H9 (cell line): ENCODE measurements at regions not wholly inside any gene's neighbourhood (a gene's known extent, or its start where the extent isn't known, plus 50 kb on each side); places are given as distances from the start of the nearest gene placed in this dataset.

Source experiments
- DNase-seq: peaks from one replicate; pipeline ENCODE4 v3.0.0-alpha.2; 2017
- H2AFZ ChIP-seq: one replicate; pipeline ENCODE4 v1.6.1; 2013; ENCODE audit warnings: mild to moderate bottlenecking, low read length, control low read depth, moderate library complexity
- H2AK5ac ChIP-seq: 2 replicates; pipeline ENCODE4 v1.6.1; 2013; ENCODE audit warnings: low read length, control low read depth, mixed read lengths; ENCODE audit not compliant: insufficient read length
- H2BK120ac ChIP-seq: one replicate; pipeline ENCODE4 v1.6.1; 2013; ENCODE audit warnings: low read depth, mild to moderate bottlenecking, low read length, control low read depth, inconsistent platforms; ENCODE audit not compliant: poor library complexity, severe bottlenecking
- H2BK12ac ChIP-seq: 2 replicates; pipeline ENCODE4 v1.6.1; 2013; ENCODE audit warnings: low read length, control low read depth, mixed read lengths, low read depth; ENCODE audit not compliant: insufficient read length
- H2BK15ac ChIP-seq: 2 replicates; pipeline ENCODE4 v1.6.1; 2013; ENCODE audit warnings: low read depth, low read length, control low read depth
- H2BK20ac ChIP-seq: one replicate; pipeline ENCODE4 v1.6.1; 2013; ENCODE audit warnings: low read depth, mild to moderate bottlenecking, low read length, control low read depth, inconsistent platforms; ENCODE audit not compliant: poor library complexity, severe bottlenecking
- H2BK5ac ChIP-seq: 2 replicates; pipeline ENCODE4 v1.6.1; 2013; ENCODE audit warnings: low read length, control low read depth, mixed read lengths; ENCODE audit not compliant: insufficient read length
- H3K14ac ChIP-seq: 2 replicates; pipeline ENCODE4 v1.6.1; 2013; ENCODE audit warnings: low read length, control low read depth; ENCODE audit not compliant: insufficient read depth
- H3K18ac ChIP-seq: 2 replicates; pipeline ENCODE4 v1.6.1; 2013; ENCODE audit warnings: low read depth, mild to moderate bottlenecking, mixed read lengths, low read length, control low read depth; ENCODE audit not compliant: insufficient read length
- H3K23ac ChIP-seq: 2 replicates; pipeline ENCODE4 v1.6.1; 2013; ENCODE audit warnings: low read length, control low read depth, mixed read lengths, low read depth; ENCODE audit not compliant: insufficient read length
- H3K23me2 ChIP-seq: 2 replicates; pipeline ENCODE4 v1.6.1; 2013; ENCODE audit warnings: low read depth, mild to moderate bottlenecking, mixed read lengths, low read length, control low read depth; ENCODE audit not compliant: insufficient read length, poor library complexity, severe bottlenecking
- H3K27ac ChIP-seq: 2 replicates; pipeline ENCODE4 v1.5.1; 2013; ENCODE audit warnings: low read length, control low read depth, mixed read lengths, low read depth; ENCODE audit not compliant: insufficient read length
- H3K27me3 ChIP-seq: 2 replicates; pipeline ENCODE4 v1.6.1; 2013; ENCODE audit warnings: low read length, control low read depth, inconsistent platforms; ENCODE audit not compliant: insufficient read depth
- H3K4ac ChIP-seq: 2 replicates; pipeline ENCODE4 v1.6.1; 2013; ENCODE audit warnings: low read depth, mild to moderate bottlenecking, control low read depth, inconsistent platforms, low read length, moderate library complexity
- H3K4me1 ChIP-seq: 2 replicates; pipeline ENCODE4 v1.6.1; 2013; ENCODE audit warnings: low read length, control low read depth, inconsistent platforms; ENCODE audit not compliant: insufficient read depth
- H3K4me2 ChIP-seq: 2 replicates; pipeline ENCODE4 v1.6.1; 2013; ENCODE audit warnings: low read length, control low read depth, mixed read lengths; ENCODE audit not compliant: insufficient read length, insufficient read depth
- H3K56ac ChIP-seq: 2 replicates; pipeline ENCODE4 v1.6.1; 2013; ENCODE audit warnings: low read depth, mild to moderate bottlenecking, mixed read lengths, low read length, control low read depth; ENCODE audit not compliant: insufficient read length
- H3K79me1 ChIP-seq: 2 replicates; pipeline ENCODE4 v1.6.1; 2013; ENCODE audit warnings: low read depth, mild to moderate bottlenecking, moderate library complexity, low read length, control low read depth, inconsistent platforms; ENCODE audit not compliant: insufficient read depth, poor library complexity, severe bottlenecking
- H3K79me2 ChIP-seq: 2 replicates; pipeline ENCODE4 v1.6.1; 2013; ENCODE audit warnings: low read length, control low read depth, inconsistent platforms; ENCODE audit not compliant: insufficient read depth
- H3K9ac ChIP-seq: 2 replicates; pipeline ENCODE4 v1.6.1; 2013; ENCODE audit warnings: low read length, control low read depth, mixed read lengths; ENCODE audit not compliant: insufficient read length; ENCODE audit errors: extremely low read depth
- H3K9me3 ChIP-seq: one replicate; pipeline ENCODE4 v1.6.1; 2013; ENCODE audit warnings: low read depth, low read length, inconsistent platforms; ENCODE audit not compliant: control insufficient read depth
- H3T11ph ChIP-seq: one replicate; pipeline ENCODE4 v1.6.1; 2013; ENCODE audit warnings: mild to moderate bottlenecking, low read length, control low read depth, inconsistent platforms
- H4K20me1 ChIP-seq: one replicate; pipeline ENCODE4 v1.6.1; 2013; ENCODE audit not compliant: control insufficient read depth, insufficient read length, insufficient read depth
- H4K5ac ChIP-seq: 2 replicates; pipeline ENCODE4 v1.6.1; 2013; ENCODE audit warnings: low read depth, mild to moderate bottlenecking, mixed read lengths, low read length, control low read depth; ENCODE audit not compliant: insufficient read length
- H4K8ac ChIP-seq: replicated peaks from 2 replicates; pipeline ENCODE4 v1.6.1; 2013; ENCODE audit warnings: low read length, control low read depth, mixed read lengths, low read depth; ENCODE audit not compliant: insufficient read length
- H4K91ac ChIP-seq: 2 replicates; pipeline ENCODE4 v1.6.1; 2013; ENCODE audit warnings: low read depth, mild to moderate bottlenecking, moderate library complexity, mixed read lengths, low read length, control low read depth; ENCODE audit not compliant: insufficient read length
- H3K27ac Mint-ChIP-seq, 3 experiments: 2 replicates in 2 of 3; 3 replicates in 1 of 3; pipeline ENCODE4 v1.8.0; 2020 to 2021; ENCODE audit warnings: mixed read lengths in 3 of 3, mild to moderate bottlenecking in 1 of 3, moderate library complexity in 1 of 3
- H3K27me3 Mint-ChIP-seq: 2 replicates; pipeline ENCODE4 v1.8.0; 2021; ENCODE audit warnings: low read depth, mild to moderate bottlenecking, moderate library complexity, mixed read lengths
- H3K36me3 Mint-ChIP-seq, 3 experiments: 2 replicates in 2 of 3; 3 replicates in 1 of 3; pipeline ENCODE4 v1.8.0; 2020 to 2021; ENCODE audit warnings: low read depth in 3 of 3, mixed read lengths in 3 of 3; ENCODE audit not compliant: insufficient read depth in 1 of 3
- H3K4me1 Mint-ChIP-seq, 2 experiments: 2 replicates each; pipeline ENCODE4 v1.8.0; 2020; ENCODE audit warnings: mixed read lengths in 2 of 2
- H3K4me3 Mint-ChIP-seq, 2 experiments: 2 replicates in 1 of 2; 3 replicates in 1 of 2; pipeline ENCODE4 v1.8.0; 2020 to 2021; ENCODE audit warnings: mild to moderate bottlenecking in 2 of 2, mixed read lengths in 2 of 2, moderate library complexity in 1 of 2
- H3K9me3 Mint-ChIP-seq, 2 experiments: 2 replicates in 1 of 2; 3 replicates in 1 of 2; pipeline ENCODE4 v1.8.0; 2020; ENCODE audit warnings: mild to moderate bottlenecking in 2 of 2, mixed read lengths in 2 of 2, moderate library complexity in 1 of 2
- WGBS: extraction: QIAGEN DNeasy Blood & Tissue Kit; methylation state at CpG from one replicate; pipeline ENCODE4 v1.1.7; 2013; ENCODE audit warnings: missing lambda C conversion rate, low lambda C conversion rate, mixed read lengths; ENCODE audit not compliant: insufficient read length; ENCODE audit errors: extremely low coverage; 5-methylcytosine and 5-hydroxymethylcytosine counted together
- TF ChIP-seq, protein P1 (sequence below): fragments of 200-600 bp; sonication (generic); conservative IDR thresholded peaks from 3 replicates; pipeline ENCODE4 v1.8.0; 2021; ENCODE audit warnings: antibody characterized with exemption, mild to moderate bottlenecking

DNA sequence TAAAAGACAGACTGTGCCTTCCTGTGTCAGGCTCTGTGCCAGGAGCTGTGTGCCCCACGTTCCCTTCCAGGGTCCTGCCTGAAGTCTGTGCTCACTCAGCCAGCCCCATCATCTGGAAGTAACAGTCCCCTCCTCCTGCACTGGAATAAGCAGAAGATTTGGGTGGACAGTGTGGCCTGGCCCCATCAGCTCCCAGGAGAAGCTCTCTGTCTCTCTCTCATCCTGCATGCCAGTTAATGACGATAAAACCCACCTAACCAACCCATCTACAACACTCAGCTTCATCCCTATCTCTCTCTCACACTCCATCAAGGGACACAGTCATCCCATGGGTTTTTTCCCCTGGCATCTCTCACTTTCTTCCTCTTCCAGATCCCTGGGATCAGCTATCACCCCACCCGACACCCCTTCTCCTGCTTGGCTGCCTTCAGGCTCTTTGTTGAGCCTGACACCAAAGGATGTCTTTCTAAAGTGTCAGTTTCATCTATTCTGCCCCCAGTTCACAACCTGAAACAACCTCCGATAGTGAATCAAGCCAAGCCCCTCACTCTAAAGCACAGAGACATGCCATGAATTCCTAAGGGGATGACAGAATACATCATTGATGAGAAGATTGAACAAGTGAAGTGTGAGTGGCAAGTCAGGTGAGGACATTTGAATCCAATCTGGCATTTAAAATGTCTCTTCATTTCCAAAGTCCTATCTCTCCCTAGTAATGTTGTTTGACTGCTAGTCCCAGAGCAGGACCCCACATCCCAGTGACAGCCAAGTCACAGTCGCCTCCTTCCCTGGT is 91.4 kb upstream of the TOP3B start:
- WGBS = 100% methylated on average over 1 of the region's 5 CpGs
- Mint-ChIP-seq H3K9me3 (no peaks in the 10 kb centered on the region), H3K4me3 (no peak overlapping the region), H3K36me3 (no peaks in the 10 kb centered on the region), H3K4me1 (no peaks in the 10 kb centered on the region), H3K27me3 (peaks cover 98% of the 10 kb centered on the region), H3K27ac (no peak overlapping the region)
- Histone ChIP-seq H2BK5ac (no peak overlapping the region), H3K23me2 (no peaks in the 10 kb centered on the region), H3K4me2 (no peak overlapping the region), H3T11ph (no peak overlapping the region), H2AFZ (no peak overlapping the region), H3K14ac (no peak overlapping the region), H3K4me1 (no peaks in the 10 kb centered on the region), H3K79me2 (no peaks in the 10 kb centered on the region), H2BK15ac (no peak overlapping the region), H4K20me1 (no peaks in the 10 kb centered on the region), H3K9ac (no peak overlapping the region), H3K56ac (no peak overlapping the region), H4K5ac (no peak overlapping the region), H3K27ac (no peak overlapping the region), H3K79me1 (no peaks in the 10 kb centered on the region), H3K18ac (no peak overlapping the region), H3K23ac (no peak overlapping the region), H2BK12ac (no peak overlapping the region), H4K8ac (no peak overlapping the region), H4K91ac (no peak overlapping the region), H3K27me3 (peaks cover 78% of the 10 kb centered on the region), H2AK5ac (no peak overlapping the region), H2BK20ac (no peak overlapping the region), H2BK120ac (no peak overlapping the region), H3K9me3 (no peaks in the 10 kb centered on the region), H3K4ac (no peak overlapping the region)
- no peak for DNase-seq
- TF ChIP-seq, protein P1, sequence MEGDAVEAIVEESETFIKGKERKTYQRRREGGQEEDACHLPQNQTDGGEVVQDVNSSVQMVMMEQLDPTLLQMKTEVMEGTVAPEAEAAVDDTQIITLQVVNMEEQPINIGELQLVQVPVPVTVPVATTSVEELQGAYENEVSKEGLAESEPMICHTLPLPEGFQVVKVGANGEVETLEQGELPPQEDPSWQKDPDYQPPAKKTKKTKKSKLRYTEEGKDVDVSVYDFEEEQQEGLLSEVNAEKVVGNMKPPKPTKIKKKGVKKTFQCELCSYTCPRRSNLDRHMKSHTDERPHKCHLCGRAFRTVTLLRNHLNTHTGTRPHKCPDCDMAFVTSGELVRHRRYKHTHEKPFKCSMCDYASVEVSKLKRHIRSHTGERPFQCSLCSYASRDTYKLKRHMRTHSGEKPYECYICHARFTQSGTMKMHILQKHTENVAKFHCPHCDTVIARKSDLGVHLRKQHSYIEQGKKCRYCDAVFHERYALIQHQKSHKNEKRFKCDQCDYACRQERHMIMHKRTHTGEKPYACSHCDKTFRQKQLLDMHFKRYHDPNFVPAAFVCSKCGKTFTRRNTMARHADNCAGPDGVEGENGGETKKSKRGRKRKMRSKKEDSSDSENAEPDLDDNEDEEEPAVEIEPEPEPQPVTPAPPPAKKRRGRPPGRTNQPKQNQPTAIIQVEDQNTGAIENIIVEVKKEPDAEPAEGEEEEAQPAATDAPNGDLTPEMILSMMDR = no peak
